CD8-positive, alpha-beta memory T cell (primary cell): ENCODE measurements at regions not wholly inside any gene's neighbourhood (a gene's known extent, or its start where the extent isn't known, plus 50 kb on each side); places are given as distances from the start of the nearest gene placed in this dataset.
"Not testable (repeated sequence)": the region's sequence is repeated elsewhere in the genome, so short reads cannot be mapped to it uniquely, and the experiment has no call there.

ENCODE experiments used
- CTCF ChIA-PET: fragments of 350-600 bp; sonication (Branson Sonifier 250); formaldehyde crosslinking; loops from one replicate; lab custom pipeline; 2021; ENCODE audit warnings: antibody characterized with exemption; lab: Charles Lee
- POLR2A ChIA-PET: fragments of 350-600 bp; sonication (Branson Sonifier 250); formaldehyde crosslinking; loops from one replicate; lab custom pipeline; 2021; ENCODE audit warnings: antibody characterized with exemption; lab: Charles Lee
- DNase-seq, 5 donors: peaks; one replicate each; pipeline versions ENCODE4 v3.0.0 to v3.0.0-alpha.2; 2020 to 2022; ENCODE audit warnings: mixed read lengths in 1 of 5
- H3K27ac ChIP-seq: one replicate; pipeline ENCODE4 v1.7.0; 2013; ENCODE audit warnings: low read depth, mild to moderate bottlenecking, low read length, moderate library complexity
- H3K27me3 ChIP-seq: 2 replicates; pipeline ENCODE4 v1.7.0; 2013; ENCODE audit warnings: low read length, mild to moderate bottlenecking; ENCODE audit not compliant: insufficient read depth, poor library complexity, severe bottlenecking
- H3K36me3 ChIP-seq: 2 replicates; pipeline ENCODE4 v1.7.0; 2013; ENCODE audit warnings: mild to moderate bottlenecking, low read length, moderate library complexity; ENCODE audit not compliant: insufficient read depth
- H3K4me1 ChIP-seq: 2 replicates; pipeline ENCODE4 v1.7.0; 2013; ENCODE audit warnings: mild to moderate bottlenecking, low read length, moderate library complexity; ENCODE audit not compliant: insufficient read depth
- H3K4me3 ChIP-seq: 2 replicates; pipeline ENCODE4 v1.7.0; 2013; ENCODE audit warnings: mild to moderate bottlenecking, low read length
- H3K9me3 ChIP-seq: 2 replicates; pipeline ENCODE4 v1.7.0; 2013; ENCODE audit warnings: mild to moderate bottlenecking, low read length
- H3K27ac Mint-ChIP-seq, 8 donors: one replicate each; pipeline ENCODE4 v1.8.0; 2020 to 2021; ENCODE audit warnings: mixed read lengths in 8 of 8, mild to moderate bottlenecking in 6 of 8, inconsistent platforms in 3 of 8, moderate library complexity in 3 of 8
- H3K27me3 Mint-ChIP-seq, 2 donors: one replicate each; pipeline ENCODE4 v1.8.0; 2020 to 2021; ENCODE audit warnings: mixed read lengths in 2 of 2, mild to moderate bottlenecking in 1 of 2, moderate library complexity in 1 of 2
- H3K36me3 Mint-ChIP-seq, 3 donors: one replicate each; pipeline ENCODE4 v1.8.0; 2020 to 2021; ENCODE audit warnings: mixed read lengths in 3 of 3, inconsistent platforms in 1 of 3, mild to moderate bottlenecking in 1 of 3
- H3K4me1 Mint-ChIP-seq, 3 donors: one replicate each; pipeline ENCODE4 v1.8.0; 2020 to 2021; ENCODE audit warnings: mixed read lengths in 3 of 3, inconsistent platforms in 1 of 3, mild to moderate bottlenecking in 1 of 3
- H3K4me3 Mint-ChIP-seq, 7 donors: one replicate each; pipeline ENCODE4 v1.8.0; 2020 to 2021; ENCODE audit warnings: mixed read lengths in 7 of 7, mild to moderate bottlenecking in 6 of 7, moderate library complexity in 4 of 7, inconsistent platforms in 2 of 7
- H3K9me3 Mint-ChIP-seq, 5 donors: one replicate each; pipeline ENCODE4 v1.8.0; 2020 to 2022; ENCODE audit warnings: mixed read lengths in 5 of 5, mild to moderate bottlenecking in 3 of 5, moderate library complexity in 2 of 5, inconsistent platforms in 1 of 5

- no peaks in the 10 kb centered on the region for H3K36me3 ChIP-seq
- no peak for DNase-seq
- no peak overlapping the region for H3K4me3 ChIP-seq
- no peaks in the 10 kb centered on the region for H3K4me1 ChIP-seq
- H3K4me3 Mint-ChIP-seq = no peak overlapping the region
- H3K9me3 ChIP-seq = no peaks in the 10 kb centered on the region
- H3K36me3 Mint-ChIP-seq = no peaks in the 10 kb centered on the region
- no peaks in the 10 kb centered on the region for H3K27me3 Mint-ChIP-seq
- no peak overlapping the region for H3K27ac ChIP-seq
- POLR2A ChIA-PET = no interaction called here
- no peak overlapping the region for H3K27ac Mint-ChIP-seq
- H3K27me3 ChIP-seq = no peaks in the 10 kb centered on the region
- CTCF ChIA-PET = no interaction called here
- H3K4me1 Mint-ChIP-seq = no peaks in the 10 kb centered on the region
- H3K9me3 Mint-ChIP-seq = peaks cover 7 to 33% (median 10%) of the 10 kb centered on the region in 5 donors
Observed at GRCh38 chr11:25456211-25456610, 875.7 kb upstream of the ANO3 start.

GRCh38 chr11:25483915-25484635 is 847.9 kb upstream of the ANO3 start:
- Mint-ChIP-seq H3K27ac (no peak overlapping the region), H3K9me3 (peaks cover 0 to 14% (median 3%) of the 10 kb centered on the region in 5 donors), H3K4me3 (no peak overlapping the region), H3K36me3 (no peaks in the 10 kb centered on the region), H3K27me3 (no peaks in the 10 kb centered on the region), H3K4me1 (no peaks in the 10 kb centered on the region)
- Histone ChIP-seq H3K27me3 (no peaks in the 10 kb centered on the region), H3K27ac (no peak overlapping the region), H3K36me3 (no peaks in the 10 kb centered on the region), H3K9me3 (no peaks in the 10 kb centered on the region), H3K4me3 (no peak overlapping the region), H3K4me1 (no peaks in the 10 kb centered on the region)
- POLR2A ChIA-PET = no interaction called here
- DNase-seq = no peak
- CTCF ChIA-PET = no interaction called here

- H3K4me1 ChIP-seq = no peaks in the 10 kb centered on the region
- H3K27ac Mint-ChIP-seq = no peak overlapping the region
- H3K9me3 Mint-ChIP-seq = peaks cover 0 to 12% (median 3%) of the 10 kb centered on the region in 5 donors
- no peaks in the 10 kb centered on the region for H3K36me3 Mint-ChIP-seq
- H3K27ac ChIP-seq = no peak overlapping the region
- no peaks in the 10 kb centered on the region for H3K27me3 Mint-ChIP-seq
- H3K4me1 Mint-ChIP-seq = no peaks in the 10 kb centered on the region
- ChIA-PET CTCF (no interaction called here), POLR2A (no interaction called here)
- no peak overlapping the region for H3K4me3 ChIP-seq
- H3K9me3 ChIP-seq = no peaks in the 10 kb centered on the region
- H3K4me3 Mint-ChIP-seq = no peak overlapping the region
- no peaks in the 10 kb centered on the region for H3K27me3 ChIP-seq
- no peak for DNase-seq
- no peaks in the 10 kb centered on the region for H3K36me3 ChIP-seq
Observed at GRCh38 chr11:25485315-25485714, 846.6 kb upstream of the ANO3 start.

GRCh38 chr11:25486338-25486737 is 845.6 kb upstream of the ANO3 start:
- H3K4me3 Mint-ChIP-seq, H3K36me3 Mint-ChIP-seq, H3K27ac Mint-ChIP-seq, POLR2A ChIA-PET, H3K4me3 ChIP-seq, CTCF ChIA-PET, H3K27me3 Mint-ChIP-seq, H3K4me1 ChIP-seq, H3K27me3 ChIP-seq, H3K36me3 ChIP-seq, H3K9me3 ChIP-seq, DNase-seq, H3K4me1 Mint-ChIP-seq, H3K27ac ChIP-seq: not testable (repeated sequence)
- peaks cover 2 to 13% (median 7%) of the 10 kb centered on the region in 5 donors for H3K9me3 Mint-ChIP-seq

GRCh38 chr11:25488176-25488575 is 843.8 kb upstream of the ANO3 start:
- H3K4me1 Mint-ChIP-seq, H3K27ac Mint-ChIP-seq, H3K27ac ChIP-seq, H3K4me3 ChIP-seq, H3K4me1 ChIP-seq, H3K36me3 Mint-ChIP-seq, CTCF ChIA-PET, H3K9me3 ChIP-seq, DNase-seq, POLR2A ChIA-PET, H3K4me3 Mint-ChIP-seq, H3K36me3 ChIP-seq, H3K27me3 ChIP-seq, H3K27me3 Mint-ChIP-seq: not testable (repeated sequence)
- H3K9me3 Mint-ChIP-seq = peaks cover 2 to 13% (median 8%) of the 10 kb centered on the region in 5 donors

DNA sequence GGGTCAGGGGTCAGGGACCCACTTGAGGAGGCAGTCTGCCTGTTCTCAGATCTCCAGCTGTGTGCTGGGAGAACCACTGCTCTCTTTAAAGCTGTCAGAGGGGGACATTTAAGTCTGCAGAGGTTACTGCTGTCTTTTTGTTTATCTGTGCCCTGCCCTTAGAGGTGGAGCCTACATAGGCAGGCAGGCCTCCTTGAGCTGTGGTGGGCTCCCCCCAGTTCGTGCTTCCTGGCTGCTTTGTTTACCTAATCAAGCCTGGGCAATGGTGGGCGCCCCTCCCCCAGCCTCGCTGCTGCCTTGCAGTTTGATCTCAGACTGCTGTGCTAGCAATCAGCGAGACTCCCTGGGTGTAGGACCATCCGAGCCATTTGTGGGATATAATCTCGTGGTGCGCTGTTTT is 830.5 kb upstream of the ANO3 start:
- CTCF ChIA-PET, H3K4me1 ChIP-seq: not testable (repeated sequence)

DNA sequence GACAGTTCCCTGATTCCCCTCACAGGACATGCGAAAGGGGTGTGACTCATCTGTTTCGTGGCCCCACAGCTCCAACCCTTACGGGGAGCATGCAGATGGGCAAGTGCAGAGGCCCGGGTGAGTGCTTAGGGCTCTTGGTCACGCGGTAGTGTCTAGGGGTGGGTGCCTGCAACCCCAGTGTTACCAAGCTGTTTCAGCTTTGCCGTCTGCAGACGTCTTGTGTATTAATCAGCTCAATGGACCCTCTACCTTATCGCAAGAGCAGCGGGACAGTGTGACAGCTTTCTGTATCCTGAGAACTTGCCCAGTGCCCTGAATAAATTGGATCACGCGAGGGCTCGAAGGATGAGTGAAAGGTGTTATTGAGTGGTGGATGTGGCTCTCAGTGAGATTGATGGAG is 816.4 kb upstream of the ANO3 start:
- Mint-ChIP-seq H3K27me3 (no peaks in the 10 kb centered on the region), H3K9me3 (peaks cover 8 to 46% (median 14%) of the 10 kb centered on the region in 5 donors), H3K4me3 (no peak overlapping the region), H3K36me3 (peaks cover 0 to under 1% (median 0%) of the 10 kb centered on the region in 3 donors), H3K4me1 (no peaks in the 10 kb centered on the region), H3K27ac (peak overlapping the region in 1 of 8 donors; percentile 59)
- Histone ChIP-seq H3K27ac (no peak overlapping the region), H3K4me3 (no peak overlapping the region), H3K9me3 (no peaks in the 10 kb centered on the region), H3K36me3 (no peaks in the 10 kb centered on the region), H3K27me3 (no peaks in the 10 kb centered on the region), H3K4me1 (no peaks in the 10 kb centered on the region)
- ChIA-PET CTCF (no interaction called here), POLR2A (no interaction called here)
- no peak for DNase-seq

More for the DNA sequence above, 830.5 kb upstream of the ANO3 start:
- H3K4me3 ChIP-seq, H3K4me3 Mint-ChIP-seq, H3K9me3 ChIP-seq, H3K36me3 ChIP-seq, H3K27ac Mint-ChIP-seq, POLR2A ChIA-PET, H3K27ac ChIP-seq, H3K27me3 Mint-ChIP-seq, H3K4me1 Mint-ChIP-seq, DNase-seq, H3K36me3 Mint-ChIP-seq, H3K27me3 ChIP-seq: not testable (repeated sequence)
- peaks cover 4 to 34% (median 8%) of the 10 kb centered on the region in 5 donors for H3K9me3 Mint-ChIP-seq

DNA sequence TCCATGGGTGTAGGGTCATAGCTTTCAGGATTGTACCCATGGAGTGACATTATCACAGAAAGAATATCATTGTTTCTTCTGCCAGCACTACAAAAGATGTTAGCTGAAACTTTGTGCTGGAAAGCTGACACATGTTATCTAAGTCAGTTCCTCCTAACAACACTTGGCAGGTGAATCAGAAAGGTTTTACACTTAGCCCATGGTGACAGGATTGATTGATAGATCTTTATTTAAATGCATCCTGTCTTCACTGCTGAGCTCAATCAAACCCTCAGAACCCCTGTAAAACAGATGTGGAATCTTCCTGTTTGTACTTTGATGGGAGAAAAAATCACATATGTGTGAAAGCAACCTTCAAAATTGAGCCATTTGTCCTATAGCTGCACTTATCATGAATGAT is 811.5 kb upstream of the ANO3 start:
- H3K27me3 ChIP-seq = no peaks in the 10 kb centered on the region
- POLR2A ChIA-PET = no interaction called here
- Mint-ChIP-seq H3K4me1 (no peaks in the 10 kb centered on the region), H3K4me3 (no peak overlapping the region), H3K27ac (no peak overlapping the region), H3K27me3 (no peaks in the 10 kb centered on the region), H3K36me3 (no peaks in the 10 kb centered on the region), H3K9me3 (peaks cover 2 to 39% (median 9%) of the 10 kb centered on the region in 5 donors)
- no peak for DNase-seq
- no peaks in the 10 kb centered on the region for H3K4me1 ChIP-seq
- no peaks in the 10 kb centered on the region for H3K36me3 ChIP-seq
- CTCF ChIA-PET = no interaction called here
- H3K9me3 ChIP-seq = no peaks in the 10 kb centered on the region
- no peak overlapping the region for H3K4me3 ChIP-seq
- no peak overlapping the region for H3K27ac ChIP-seq
